ACC112 (cell line): ENCODE measurements at regions not wholly inside any gene's neighbourhood (a gene's known extent, or its start where the extent isn't known, plus 50 kb on each side); places are given as distances from the start of the nearest gene placed in this dataset.

Source experiments
- H2AFZ ChIP-seq: fragments of 200-600 bp; sonication (generic); one replicate; pipeline ENCODE4 v1.6.0; 2017; ENCODE audit warnings: antibody characterized with exemption, low read length; ENCODE audit not compliant: unreplicated experiment
- H3K27ac ChIP-seq: fragments of 200-600 bp; sonication (generic); 2 replicates; pipeline ENCODE4 v1.5.1; 2014; ENCODE audit warnings: low read depth, mild to moderate bottlenecking, antibody characterized with exemption, low read length, moderate library complexity
- H3K27me3 ChIP-seq: fragments of 200-600 bp; sonication (generic); 2 replicates; pipeline ENCODE4 v1.6.1; 2014; ENCODE audit warnings: mild to moderate bottlenecking, antibody characterized with exemption, low read length, moderate library complexity, mixed read lengths; ENCODE audit not compliant: insufficient read depth
- H3K36me3 ChIP-seq: fragments of 200-600 bp; sonication (generic); 2 replicates; pipeline ENCODE4 v1.6.1; 2016; ENCODE audit warnings: mild to moderate bottlenecking, antibody characterized with exemption, low read length, moderate library complexity, mixed read lengths; ENCODE audit not compliant: insufficient read depth
- H3K4me1 ChIP-seq: fragments of 200-600 bp; sonication (generic); one replicate; pipeline ENCODE4 v1.6.1; 2016; ENCODE audit warnings: low read length, mixed read lengths; ENCODE audit not compliant: insufficient read depth, unreplicated experiment, control insufficient read depth
- H3K4me3 ChIP-seq: fragments of 200-600 bp; sonication (generic); 2 replicates; pipeline ENCODE4 v1.5.1; 2014; ENCODE audit warnings: mild to moderate bottlenecking, low read depth, low read length
- H3K79me2 ChIP-seq: fragments of 200-600 bp; sonication (generic); one replicate; pipeline ENCODE4 v1.6.0; 2016; ENCODE audit warnings: low read length; ENCODE audit not compliant: control insufficient read depth, unreplicated experiment, insufficient read depth

GRCh38 chr13:44305917-44306370 lies 67.7 kb upstream of the SERP2 start:
- Histone ChIP-seq H3K4me1 (peaks cover 72% of the 10 kb centered on the region), H3K4me3 (no peak overlapping the region), H3K27ac (peak overlapping the region; percentile 96), H2AFZ (no peak overlapping the region), H3K36me3 (no peaks in the 10 kb centered on the region), H3K27me3 (no peaks in the 10 kb centered on the region), H3K79me2 (no peaks in the 10 kb centered on the region)

- no peaks in the 10 kb centered on the region for H3K79me2 ChIP-seq
- H3K4me1 ChIP-seq, result peaks cover 72% of the 10 kb centered on the region
- H3K27ac ChIP-seq, result peak overlapping the region; percentile 96
- no peaks in the 10 kb centered on the region for H3K36me3 ChIP-seq
- H2AFZ ChIP-seq, result no peak overlapping the region
- no peaks in the 10 kb centered on the region for H3K27me3 ChIP-seq
- H3K4me3 ChIP-seq, result peak overlapping the region; percentile 50; the same call in 1 of the 2 replicates
Measured at GRCh38 chr13:44306371-44307192, 67.0 kb upstream of the SERP2 start.

GRCh38 chr13:44307255-44307654 lies 66.4 kb upstream of the SERP2 start:
- peak overlapping the region; percentile 96 for H3K27ac ChIP-seq

GRCh38 chr13:44307844-44308243 lies 65.8 kb upstream of the SERP2 start:
- H3K36me3 ChIP-seq, result no peaks in the 10 kb centered on the region
- H3K79me2 ChIP-seq, result no peaks in the 10 kb centered on the region
- H3K4me1 ChIP-seq, result peaks cover 72% of the 10 kb centered on the region
- no peak overlapping the region for H2AFZ ChIP-seq
- peak overlapping the region; percentile 96; the same call in 1 of the 2 replicates for H3K27ac ChIP-seq
- H3K27me3 ChIP-seq, result no peaks in the 10 kb centered on the region
- no peak overlapping the region for H3K4me3 ChIP-seq

More at GRCh38 chr13:44307255-44307654, 66.4 kb upstream of the SERP2 start:
- Histone ChIP-seq H3K4me3 (no peak overlapping the region), H3K79me2 (no peaks in the 10 kb centered on the region), H2AFZ (no peak overlapping the region), H3K36me3 (no peaks in the 10 kb centered on the region), H3K4me1 (peaks cover 72% of the 10 kb centered on the region), H3K27me3 (no peaks in the 10 kb centered on the region)

GRCh38 chr13:44308352-44308751 lies 65.3 kb upstream of the SERP2 start:
- Histone ChIP-seq H3K4me1 (peaks cover 71% of the 10 kb centered on the region), H3K36me3 (no peaks in the 10 kb centered on the region), H3K27me3 (no peaks in the 10 kb centered on the region), H3K27ac (no peak overlapping the region), H3K79me2 (no peaks in the 10 kb centered on the region), H2AFZ (no peak overlapping the region), H3K4me3 (no peak overlapping the region)

- Histone ChIP-seq H2AFZ (no peak overlapping the region), H3K79me2 (no peaks in the 10 kb centered on the region), H3K27ac (peak overlapping the region; percentile 99), H3K4me1 (peaks cover 77% of the 10 kb centered on the region), H3K36me3 (no peaks in the 10 kb centered on the region), H3K27me3 (no peaks in the 10 kb centered on the region), H3K4me3 (no peak overlapping the region)
Measured at GRCh38 chr13:44309794-44310757, 63.5 kb upstream of the SERP2 start.

GRCh38 chr13:44311011-44311780 lies 62.4 kb upstream of the SERP2 start:
- H3K4me1 ChIP-seq, result peaks cover 69% of the 10 kb centered on the region
- peak overlapping the region; percentile 99 for H3K27ac ChIP-seq
- H3K4me3 ChIP-seq, result no peak overlapping the region
- H3K27me3 ChIP-seq, result no peaks in the 10 kb centered on the region
- H3K79me2 ChIP-seq, result no peaks in the 10 kb centered on the region
- H2AFZ ChIP-seq, result no peak overlapping the region
- H3K36me3 ChIP-seq, result no peaks in the 10 kb centered on the region

- no peaks in the 10 kb centered on the region for H3K79me2 ChIP-seq
- no peak overlapping the region for H2AFZ ChIP-seq
- peak overlapping the region; percentile 3; the same call in 1 of the 2 replicates for H3K4me3 ChIP-seq
- H3K36me3 ChIP-seq, result no peaks in the 10 kb centered on the region
- H3K4me1 ChIP-seq, result peaks cover 63% of the 10 kb centered on the region
- H3K27ac ChIP-seq, result peak overlapping the region; percentile 99
- H3K27me3 ChIP-seq, result no peaks in the 10 kb centered on the region
Measured at GRCh38 chr13:44312131-44312530, 61.5 kb upstream of the SERP2 start.

GRCh38 chr13:44312834-44313551 lies 60.6 kb upstream of the SERP2 start:
- Histone ChIP-seq H3K27me3 (no peaks in the 10 kb centered on the region), H3K36me3 (no peaks in the 10 kb centered on the region), H3K79me2 (no peaks in the 10 kb centered on the region), H3K4me1 (peaks cover 60% of the 10 kb centered on the region), H2AFZ (no peak overlapping the region), H3K27ac (peak overlapping the region; percentile 99), H3K4me3 (peak overlapping the region; percentile 2)
